Lung (tissue), 11 donors: ENCODE measurements at regions not wholly inside any gene's neighbourhood (a gene's known extent, or its start where the extent isn't known, plus 50 kb on each side); places are given as distances from the start of the nearest gene placed in this dataset.

ENCODE experiments used
- ATAC-seq: fragments of 200-7000 bp; cut with Tn5 transposase; one replicate; pipeline ENCODE4 v1.9.1; 2020; ENCODE audit warnings: moderate number of reproducible peaks; ENCODE audit not compliant: insufficient read depth, low FRiP score
- DNase-seq, 3 donors: peaks; one replicate each; pipeline ENCODE4 v3.0.0-alpha.2; 2013 to 2017
- H3K27ac ChIP-seq, 2 donors: one replicate each; pipeline ENCODE4 v1.5.1; 2013; ENCODE audit warnings: mild to moderate bottlenecking in 2 of 2, moderate library complexity in 2 of 2, control low read depth in 1 of 2, inconsistent platforms in 1 of 2, low read depth in 1 of 2, low read length in 1 of 2
- H3K27me3 ChIP-seq, 3 donors: one replicate each; pipeline ENCODE4 v1.5.1; 2013; ENCODE audit warnings: low read length in 2 of 3; ENCODE audit not compliant: control insufficient read depth in 3 of 3, insufficient read depth in 3 of 3
- H3K36me3 ChIP-seq, 4 donors: one replicate each; pipeline ENCODE4 v1.5.1; 2013; ENCODE audit warnings: low read length in 4 of 4, mild to moderate bottlenecking in 1 of 4, moderate library complexity in 1 of 4; ENCODE audit not compliant: control insufficient read depth in 4 of 4, insufficient read depth in 4 of 4
- H3K4me1 ChIP-seq, 5 donors: one replicate each; pipeline ENCODE4 v1.5.1; 2013; ENCODE audit warnings: low read length in 5 of 5, mild to moderate bottlenecking in 2 of 5, moderate library complexity in 1 of 5; ENCODE audit not compliant: control insufficient read depth in 5 of 5, insufficient read depth in 5 of 5
- H3K4me3 ChIP-seq: one replicate; pipeline ENCODE4 v1.5.1; 2013; ENCODE audit warnings: mild to moderate bottlenecking, control low read depth, moderate library complexity
- H3K9ac ChIP-seq, 2 donors: one replicate each; pipeline ENCODE4 v1.5.1; 2013; ENCODE audit warnings: low read length in 2 of 2, control low read depth in 1 of 2; ENCODE audit not compliant: insufficient read depth in 1 of 2
- H3K9me3 ChIP-seq, 4 donors: one replicate each; pipeline ENCODE4 v1.5.1; 2013; ENCODE audit warnings: low read length in 3 of 4, mild to moderate bottlenecking in 1 of 4, moderate library complexity in 1 of 4; ENCODE audit not compliant: control insufficient read depth in 4 of 4, insufficient read depth in 3 of 4
- WGBS, 2 donors: extraction: QIAGEN DNeasy Blood & Tissue Kit; methylation state at CpG; one replicate each; pipeline ENCODE4 v1.1.7; 2013; 5-methylcytosine and 5-hydroxymethylcytosine counted together
- TF ChIP-seq, protein P1 (sequence below): IDR thresholded peaks from 2 replicates; pipeline ENCODE4 v1.5.1; 2012; ENCODE audit warnings: mild to moderate bottlenecking; ENCODE audit errors: control extremely low read depth, extremely low read depth
- donor health status: control.
- donor health status: control.
- donor health status: Bipolar disorder and iron deficiency.
- donor health status: healthy.
- donor health status: DM: yes; HTN: yes; CAD: no.

DNA sequence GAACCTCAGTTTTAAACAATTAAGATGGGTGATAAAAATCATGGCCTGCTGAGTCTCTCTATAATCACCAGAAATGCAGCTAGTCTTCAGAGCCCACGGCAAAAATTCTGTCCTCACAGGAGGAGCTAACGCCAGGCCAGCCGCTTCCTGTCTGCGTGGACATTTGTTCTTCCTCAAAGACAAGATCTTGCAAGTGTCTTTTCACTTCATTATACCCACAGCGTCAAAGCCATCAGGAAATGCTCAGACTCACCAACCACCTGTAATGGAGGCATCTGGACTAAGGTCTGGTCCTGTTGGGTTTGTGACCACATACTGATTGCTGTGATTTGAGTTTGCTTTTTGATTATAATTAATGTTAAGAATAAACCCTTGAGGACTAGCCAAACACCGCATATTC lies 473.8 kb upstream of the MC4R start:
- Histone ChIP-seq H3K4me3 (no peak overlapping the region), H3K27ac (no peak overlapping the region), H3K9ac (no peak overlapping the region), H3K9me3 (peaks cover 0 to 5% (median 0%) of the 10 kb centered on the region in 4 donors), H3K27me3 (no peaks in the 10 kb centered on the region), H3K4me1 (no peaks in the 10 kb centered on the region), H3K36me3 (no peaks in the 10 kb centered on the region)
- no peak for DNase-seq
- TF ChIP-seq, protein P1, sequence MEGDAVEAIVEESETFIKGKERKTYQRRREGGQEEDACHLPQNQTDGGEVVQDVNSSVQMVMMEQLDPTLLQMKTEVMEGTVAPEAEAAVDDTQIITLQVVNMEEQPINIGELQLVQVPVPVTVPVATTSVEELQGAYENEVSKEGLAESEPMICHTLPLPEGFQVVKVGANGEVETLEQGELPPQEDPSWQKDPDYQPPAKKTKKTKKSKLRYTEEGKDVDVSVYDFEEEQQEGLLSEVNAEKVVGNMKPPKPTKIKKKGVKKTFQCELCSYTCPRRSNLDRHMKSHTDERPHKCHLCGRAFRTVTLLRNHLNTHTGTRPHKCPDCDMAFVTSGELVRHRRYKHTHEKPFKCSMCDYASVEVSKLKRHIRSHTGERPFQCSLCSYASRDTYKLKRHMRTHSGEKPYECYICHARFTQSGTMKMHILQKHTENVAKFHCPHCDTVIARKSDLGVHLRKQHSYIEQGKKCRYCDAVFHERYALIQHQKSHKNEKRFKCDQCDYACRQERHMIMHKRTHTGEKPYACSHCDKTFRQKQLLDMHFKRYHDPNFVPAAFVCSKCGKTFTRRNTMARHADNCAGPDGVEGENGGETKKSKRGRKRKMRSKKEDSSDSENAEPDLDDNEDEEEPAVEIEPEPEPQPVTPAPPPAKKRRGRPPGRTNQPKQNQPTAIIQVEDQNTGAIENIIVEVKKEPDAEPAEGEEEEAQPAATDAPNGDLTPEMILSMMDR = no peak
- 49 to 70% methylated on average over 6 of the region's 6 CpGs for WGBS, 2 donors
- ATAC-seq = no peak

DNA sequence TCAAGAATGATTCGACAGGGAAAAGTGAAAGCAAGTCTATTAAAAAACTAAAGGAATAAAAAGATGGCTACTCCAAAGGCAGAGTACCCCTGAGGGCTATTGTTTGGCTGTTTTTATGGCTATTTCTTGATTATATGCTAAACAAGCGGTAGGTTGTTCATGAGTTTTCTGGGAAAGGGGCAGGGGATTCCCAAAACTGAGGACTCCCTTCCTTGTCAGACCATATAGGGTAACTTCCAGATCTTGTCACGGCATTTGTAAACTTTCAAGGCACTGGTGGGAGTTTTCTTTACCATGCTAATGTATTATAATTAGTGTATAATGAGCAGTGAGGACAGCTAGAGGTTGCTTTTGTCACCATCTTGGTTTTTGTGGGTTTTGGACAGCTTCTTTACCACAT lies 474.9 kb upstream of the MC4R start:
- 60 to 69% methylated on average over 3 of the region's 3 CpGs for WGBS, 2 donors
- TF ChIP-seq, protein P1 = no peak
- Histone ChIP-seq H3K9ac (no peak overlapping the region), H3K9me3 (peaks cover 0 to 5% (median 0%) of the 10 kb centered on the region in 4 donors), H3K36me3 (no peaks in the 10 kb centered on the region), H3K27ac (no peak overlapping the region), H3K27me3 (no peaks in the 10 kb centered on the region), H3K4me3 (no peak overlapping the region), H3K4me1 (no peaks in the 10 kb centered on the region)
- ATAC-seq (no peak), DNase-seq (no peak)

DNA sequence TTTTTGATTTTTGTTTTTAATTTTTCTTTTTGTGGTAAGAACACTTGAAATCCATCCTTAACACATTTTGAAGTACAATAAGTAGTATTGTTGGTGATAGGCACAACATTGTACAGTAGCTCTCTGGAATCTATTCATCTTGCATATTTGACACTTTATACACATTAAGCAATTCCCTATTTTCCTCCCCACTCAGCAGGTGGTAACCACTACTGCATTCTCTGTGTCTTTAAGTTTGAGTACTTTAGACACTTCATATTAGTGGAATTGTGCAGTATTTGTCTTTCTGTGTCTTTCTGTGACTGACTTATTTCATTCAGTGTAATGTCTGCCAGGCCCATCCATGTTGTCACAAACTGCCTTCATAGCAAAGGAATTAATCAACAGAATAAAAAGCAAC lies 471.7 kb upstream of the CDH20 start:
- H3K9ac ChIP-seq = no peak overlapping the region
- H3K9me3 ChIP-seq = no peaks in the 10 kb centered on the region
- TF ChIP-seq, protein P1 = no peak
- H3K36me3 ChIP-seq = no peaks in the 10 kb centered on the region
- H3K27me3 ChIP-seq = no peaks in the 10 kb centered on the region
- H3K4me3 ChIP-seq = no peak overlapping the region
- H3K27ac ChIP-seq = no peak overlapping the region
- DNase-seq = no peak
- no peaks in the 10 kb centered on the region for H3K4me1 ChIP-seq
- ATAC-seq = no peak

DNA sequence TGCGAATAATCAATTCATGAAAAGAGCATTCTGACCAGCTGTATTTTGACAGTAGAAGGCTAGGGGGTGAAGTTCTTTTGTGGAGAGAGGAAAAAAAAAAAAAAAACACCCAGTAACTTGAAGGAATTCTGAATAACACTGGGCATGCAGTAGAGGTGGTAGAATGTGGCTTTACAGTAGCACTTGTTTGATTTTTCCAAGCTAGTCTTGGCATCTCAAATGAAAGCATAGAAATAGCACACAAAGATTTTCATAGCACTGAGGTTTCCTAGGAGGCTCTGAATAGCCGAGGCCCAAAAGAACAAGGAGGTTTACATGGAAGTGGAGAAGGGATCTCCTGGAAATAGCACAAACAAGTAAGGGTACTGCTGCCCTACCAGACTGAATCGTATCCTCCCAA lies 470.2 kb upstream of the CDH20 start:
- TF ChIP-seq, protein P1 = no peak
- WGBS, 2 donors = 94 to 95% methylated on average over 3 of the region's 3 CpGs
- no peak overlapping the region for H3K9ac ChIP-seq
- no peaks in the 10 kb centered on the region for H3K36me3 ChIP-seq
- no peak overlapping the region for H3K27ac ChIP-seq
- ATAC-seq (no peak), DNase-seq (no peak)
- H3K4me1 ChIP-seq = no peaks in the 10 kb centered on the region
- H3K9me3 ChIP-seq = no peaks in the 10 kb centered on the region
- no peak overlapping the region for H3K4me3 ChIP-seq
- no peaks in the 10 kb centered on the region for H3K27me3 ChIP-seq
